ENCODE measurements at regions not wholly inside any gene's neighbourhood (a gene's known extent, or its start where the extent isn't known, plus 50 kb on each side); places are given as distances from the start of the nearest gene placed in this dataset.

GRCh38 chr6:90874931-90875330 lies 288.1 kb upstream of the MAP3K7 start:
- TF ChIP-seq CTCF (IDR thresholded peaks at IDR 0.05; ENCODE audit: low read depth, low read length), result no peak
- no peak for TF ChIP-seq POLR2A (IDR thresholded peaks at IDR 0.05; ENCODE audit: extremely low read depth, insufficient read length)
- TF ChIP-seq MAX (IDR thresholded peaks at IDR 0.05; ENCODE audit: low read depth, low read length), result no peak
